C4-2B (cell line): ENCODE measurements at regions not wholly inside any gene's neighbourhood (a gene's known extent, or its start where the extent isn't known, plus 50 kb on each side); places are given as distances from the start of the nearest gene placed in this dataset.

ENCODE experiments used
- H3K27ac ChIP-seq: fragments of 450-650 bp; 2 replicates; pipeline ENCODE4 v1.5.1; 2017
- ZFX ChIP-seq: fragments of 450-650 bp; IDR thresholded peaks from 2 replicates; pipeline ENCODE4 v1.6.1; 2017
- TF ChIP-seq, protein P1 (sequence below): fragments of 450-650 bp; conservative IDR thresholded peaks from 2 replicates; pipeline ENCODE4 v1.5.1; 2017; ENCODE audit warnings: mild to moderate bottlenecking

DNA sequence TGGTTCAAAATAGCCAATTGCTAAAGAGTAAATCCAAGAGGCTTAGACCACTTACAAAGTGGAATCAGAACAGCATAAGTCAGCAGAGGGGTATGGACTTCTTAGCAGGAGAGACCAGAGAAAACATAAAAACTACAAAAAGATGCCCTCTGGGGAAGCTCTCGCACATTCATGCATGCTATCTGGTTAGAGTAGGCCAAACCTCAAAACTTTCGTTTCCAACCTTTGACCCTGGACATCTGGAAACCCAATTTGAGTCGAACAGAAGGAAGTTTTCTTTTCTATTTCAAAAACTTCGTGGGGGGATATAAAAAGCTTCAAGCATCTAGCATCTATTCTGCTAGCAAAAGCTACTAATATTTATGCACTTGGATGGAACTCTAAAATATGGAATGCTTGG lies 523.9 kb upstream of the AGTR1 start:
- H3K27ac ChIP-seq: no peak overlapping the region
- TF ChIP-seq, protein P1, sequence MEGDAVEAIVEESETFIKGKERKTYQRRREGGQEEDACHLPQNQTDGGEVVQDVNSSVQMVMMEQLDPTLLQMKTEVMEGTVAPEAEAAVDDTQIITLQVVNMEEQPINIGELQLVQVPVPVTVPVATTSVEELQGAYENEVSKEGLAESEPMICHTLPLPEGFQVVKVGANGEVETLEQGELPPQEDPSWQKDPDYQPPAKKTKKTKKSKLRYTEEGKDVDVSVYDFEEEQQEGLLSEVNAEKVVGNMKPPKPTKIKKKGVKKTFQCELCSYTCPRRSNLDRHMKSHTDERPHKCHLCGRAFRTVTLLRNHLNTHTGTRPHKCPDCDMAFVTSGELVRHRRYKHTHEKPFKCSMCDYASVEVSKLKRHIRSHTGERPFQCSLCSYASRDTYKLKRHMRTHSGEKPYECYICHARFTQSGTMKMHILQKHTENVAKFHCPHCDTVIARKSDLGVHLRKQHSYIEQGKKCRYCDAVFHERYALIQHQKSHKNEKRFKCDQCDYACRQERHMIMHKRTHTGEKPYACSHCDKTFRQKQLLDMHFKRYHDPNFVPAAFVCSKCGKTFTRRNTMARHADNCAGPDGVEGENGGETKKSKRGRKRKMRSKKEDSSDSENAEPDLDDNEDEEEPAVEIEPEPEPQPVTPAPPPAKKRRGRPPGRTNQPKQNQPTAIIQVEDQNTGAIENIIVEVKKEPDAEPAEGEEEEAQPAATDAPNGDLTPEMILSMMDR: no peak
- no peak for TF ChIP-seq ZFX

DNA sequence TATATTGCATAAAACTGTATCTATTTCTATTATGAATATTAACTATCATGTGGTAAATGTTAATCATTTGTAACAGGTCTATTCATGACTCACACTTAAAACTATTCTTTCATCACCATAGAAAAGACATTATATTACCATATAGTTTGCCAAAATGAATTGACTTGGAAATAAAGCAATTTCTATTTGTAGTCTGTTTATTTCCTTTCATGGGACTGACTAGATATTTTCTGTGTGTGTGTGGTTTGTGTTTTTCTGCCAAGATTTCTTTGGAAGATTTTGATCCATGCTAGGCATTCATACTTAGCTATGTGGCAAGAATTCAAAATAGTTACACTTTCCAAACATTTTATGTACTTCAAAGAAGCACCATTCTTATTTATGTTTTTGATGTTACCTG lies 522.5 kb upstream of the AGTR1 start:
- no peak for TF ChIP-seq ZFX
- TF ChIP-seq, protein P1: no peak
- H3K27ac ChIP-seq: no peak overlapping the region

DNA sequence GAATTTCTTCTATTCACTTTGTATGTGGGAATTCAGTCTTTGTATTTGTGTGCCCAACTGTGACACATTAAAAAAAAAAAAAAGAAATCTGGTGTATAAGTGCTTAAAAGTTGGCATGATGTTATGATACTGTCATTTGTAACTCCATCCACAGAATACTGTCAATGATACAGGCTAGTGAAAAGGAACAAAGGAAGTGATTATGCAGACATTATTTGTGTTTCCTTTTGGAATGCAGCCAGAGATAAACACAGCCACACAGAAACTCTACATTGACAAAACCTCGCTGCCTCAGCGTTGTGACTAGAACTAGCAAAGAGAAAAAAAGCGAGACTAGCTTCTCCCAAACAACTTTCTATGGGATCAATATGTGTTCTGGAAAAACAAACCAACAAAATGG lies 519.2 kb upstream of the AGTR1 start:
- H3K27ac ChIP-seq: no peak overlapping the region
- no peak for TF ChIP-seq ZFX
- TF ChIP-seq, protein P1: no peak

DNA sequence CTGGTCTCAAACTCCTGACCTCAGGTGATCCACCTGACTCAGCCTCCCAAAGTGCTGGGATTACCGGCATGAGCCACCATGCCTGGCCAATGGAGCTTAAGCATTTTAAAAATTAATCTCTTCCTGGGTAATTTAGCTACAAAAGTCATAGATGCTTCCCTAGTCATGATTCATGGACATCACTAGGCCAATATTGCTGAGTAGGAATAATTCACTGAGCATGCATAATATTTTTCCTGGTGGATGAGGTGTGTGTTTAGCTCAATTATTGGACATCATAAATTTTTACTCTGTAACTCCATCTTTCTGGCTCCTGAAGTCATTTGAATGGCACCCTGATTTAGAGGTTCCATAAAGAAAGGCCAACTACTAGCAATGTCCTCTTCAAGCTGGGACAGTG lies 512.9 kb upstream of the AGTR1 start:
- TF ChIP-seq, protein P1: no peak
- no peak for TF ChIP-seq ZFX
- H3K27ac ChIP-seq: no peak overlapping the region

DNA sequence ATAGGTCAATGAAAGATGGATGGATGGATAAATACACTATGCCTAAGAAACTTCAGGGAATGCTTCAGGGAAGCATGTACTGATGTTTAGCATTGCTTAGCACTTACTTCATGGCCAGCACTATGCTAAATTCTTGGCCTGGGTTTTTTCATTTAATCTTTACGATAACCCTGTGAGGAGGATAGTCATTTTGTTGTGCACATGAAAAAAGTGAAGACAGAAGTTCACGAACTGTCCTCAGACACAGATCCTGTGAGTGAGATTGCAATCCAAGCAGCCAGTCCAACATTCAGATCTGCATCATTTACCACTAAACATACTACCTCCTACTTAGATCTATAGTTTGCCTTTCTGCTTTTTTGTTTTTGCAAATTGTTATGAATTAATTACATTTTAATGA lies 510.8 kb upstream of the AGTR1 start:
- no peak overlapping the region for H3K27ac ChIP-seq
- TF ChIP-seq, protein P1: no peak
- TF ChIP-seq ZFX: no peak

DNA sequence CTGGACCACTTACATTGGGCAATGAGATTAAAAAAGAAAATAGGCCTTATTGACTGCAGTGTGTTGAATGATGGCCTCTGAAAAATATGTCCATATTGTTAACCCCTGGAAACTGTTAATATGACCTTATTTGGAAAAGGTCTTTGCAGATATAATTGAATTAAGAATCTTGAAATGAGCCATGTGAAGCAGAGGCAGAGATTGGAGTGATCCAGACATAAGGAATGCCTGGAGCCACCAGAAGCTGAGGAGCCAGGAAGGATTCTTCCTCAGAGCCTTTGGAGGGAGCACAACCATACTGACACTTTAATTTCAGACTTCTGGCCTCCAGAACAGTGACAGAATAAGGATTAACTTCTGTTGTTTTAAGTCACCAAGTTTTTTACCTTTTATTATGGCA lies 510.4 kb upstream of the AGTR1 start:
- TF ChIP-seq, protein P1: no peak
- no peak for TF ChIP-seq ZFX
- H3K27ac ChIP-seq: no peak overlapping the region

DNA sequence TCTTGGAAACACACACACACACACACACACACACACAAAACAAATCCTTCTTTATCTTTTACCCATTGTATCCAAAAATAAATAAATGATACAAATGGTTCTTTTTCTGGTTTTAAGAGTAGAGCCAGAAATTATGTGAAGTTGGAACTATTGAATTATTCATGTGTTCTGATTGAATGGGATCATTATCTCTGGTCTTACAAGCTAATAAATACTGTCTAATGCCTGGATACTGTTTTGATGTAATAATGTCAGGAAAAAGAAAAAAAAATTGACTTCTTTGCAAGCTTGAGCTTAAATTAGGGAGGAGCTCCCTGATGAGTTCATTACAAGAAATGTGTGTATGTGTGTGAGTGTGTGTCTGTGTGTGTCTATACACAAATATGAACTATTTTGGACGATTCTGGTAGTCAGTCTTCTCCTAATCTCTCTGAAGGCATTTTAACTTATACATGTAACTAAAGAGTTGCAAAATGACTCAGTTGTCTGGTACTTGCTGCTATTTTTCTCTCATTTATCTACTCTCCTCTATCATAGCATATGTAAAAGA lies 507.2 kb upstream of the AGTR1 start:
- H3K27ac ChIP-seq: no peak overlapping the region
- TF ChIP-seq, protein P1: no peak
